ENCODE measurements at regions not wholly inside any gene's neighbourhood (a gene's known extent, or its start where the extent isn't known, plus 50 kb on each side); places are given as distances from the start of the nearest gene placed in this dataset.

- intact Hi-C loops (cut with DNase I) = no loop called here
- DNase-seq (ENCODE audit: low spot score) = no peak
Observed at GRCh38 chr2:134152045-134153010, 101.5 kb upstream of the MGAT5 start.

DNA sequence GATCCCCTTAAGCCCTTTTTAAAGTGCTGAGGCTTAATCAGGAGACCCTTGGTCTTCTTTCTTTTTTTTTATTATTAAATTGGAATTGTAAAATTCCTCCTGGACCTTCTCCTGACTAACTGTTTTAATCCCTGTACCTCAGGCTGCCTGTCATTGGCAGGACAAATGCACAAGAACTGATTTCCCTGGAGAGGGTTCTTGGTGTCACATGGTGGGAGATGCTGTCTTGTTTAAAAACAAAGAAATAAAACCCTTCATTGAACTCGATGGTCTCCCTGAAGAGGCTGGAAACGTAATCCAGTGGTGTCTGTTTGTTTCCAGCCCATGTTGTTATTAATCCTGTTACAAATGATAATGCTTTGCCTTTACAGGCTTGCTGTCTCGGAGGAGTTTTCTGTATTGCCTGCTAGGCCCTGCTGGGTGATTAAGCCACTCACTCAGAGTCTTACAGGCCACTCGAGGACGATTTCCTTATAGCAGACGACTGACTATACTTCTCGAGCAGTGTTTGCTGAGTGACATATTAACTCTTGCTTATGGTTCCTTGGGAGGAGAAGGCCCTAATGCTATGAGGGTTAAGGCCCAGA is 100.5 kb upstream of the MGAT5 start:
- intact Hi-C loops (cut with DNase I) = no loop called here

GRCh38 chr2:134154246-134154645 is 99.6 kb upstream of the MGAT5 start:
- DNase-seq (ENCODE audit: low spot score) = no peak
- intact Hi-C loops (cut with DNase I) = no loop called here

More for the DNA sequence above, 100.5 kb upstream of the MGAT5 start:
- DNase-seq (ENCODE audit: low spot score) = no peak

GRCh38 chr2:134155134-134155533 is 98.7 kb upstream of the MGAT5 start:
- no peak for DNase-seq (ENCODE audit: low spot score)
- intact Hi-C loops (cut with DNase I) = no loop called here

GRCh38 chr2:134158295-134158694 is 95.6 kb upstream of the MGAT5 start:
- no peak for DNase-seq (ENCODE audit: low spot score)
- intact Hi-C loops (cut with DNase I) = no loop called here

- intact Hi-C loops (cut with DNase I) = no loop called here
- DNase-seq (ENCODE audit: low spot score) = peak; percentile 86
Observed at GRCh38 chr2:134161170-134161547, 92.7 kb upstream of the MGAT5 start.

- DNase-seq (ENCODE audit: low spot score) = no peak
- intact Hi-C loops (cut with DNase I) = no loop called here
Observed at GRCh38 chr2:134163336-134163735, 90.5 kb upstream of the MGAT5 start.

DNA sequence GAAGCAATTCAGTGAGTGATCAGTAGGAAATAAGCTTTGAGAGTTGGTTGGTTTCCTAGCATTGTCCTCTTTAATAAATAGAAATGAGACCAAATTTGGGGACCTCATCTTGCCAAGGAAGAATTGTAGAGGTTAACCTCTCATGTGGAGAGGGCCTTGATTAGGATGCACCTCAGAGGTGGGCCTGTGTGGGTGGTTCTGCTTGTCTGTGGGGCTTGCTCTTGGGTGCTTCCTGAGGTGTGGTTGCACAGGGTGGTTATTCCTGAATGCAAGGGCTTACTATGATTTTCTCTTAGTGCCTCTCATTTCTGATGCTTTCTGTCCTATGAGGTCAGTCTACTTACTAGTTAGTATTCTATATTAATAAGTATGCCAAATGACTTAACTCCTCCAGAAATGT is 89.6 kb upstream of the MGAT5 start:
- DNase-seq (ENCODE audit: low spot score) = no peak
- intact Hi-C loops (cut with DNase I) = no loop called here

DNA sequence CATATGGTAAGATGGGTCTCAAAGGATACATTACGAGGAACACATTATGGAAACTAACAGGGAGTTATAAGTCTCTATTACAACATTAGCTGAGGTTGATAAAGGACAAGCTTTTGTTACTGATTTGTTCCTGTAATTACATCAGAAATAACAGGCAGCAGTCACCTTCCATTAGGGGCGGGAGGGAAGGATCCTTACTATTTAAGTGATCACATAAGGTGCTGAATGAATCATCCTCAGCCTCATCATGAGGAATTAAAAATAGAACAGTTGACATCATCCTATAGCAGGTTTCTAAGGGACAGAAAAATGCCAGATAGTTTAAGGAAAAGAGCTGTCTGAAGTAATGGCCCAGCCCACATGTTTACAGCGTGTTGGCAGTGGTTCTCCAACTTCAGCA is 86.9 kb upstream of the MGAT5 start:
- no peak for DNase-seq (ENCODE audit: low spot score)
- intact Hi-C loops (cut with DNase I) = no loop called here

- intact Hi-C loops (cut with DNase I) = loop anchor here (5.0 kb wide), 1 partner anchor 47 kb away; no protein-coding TSS in a partner anchor
Observed at GRCh38 chr2:134169788-134170187, 84.1 kb upstream of the MGAT5 start.

DNA sequence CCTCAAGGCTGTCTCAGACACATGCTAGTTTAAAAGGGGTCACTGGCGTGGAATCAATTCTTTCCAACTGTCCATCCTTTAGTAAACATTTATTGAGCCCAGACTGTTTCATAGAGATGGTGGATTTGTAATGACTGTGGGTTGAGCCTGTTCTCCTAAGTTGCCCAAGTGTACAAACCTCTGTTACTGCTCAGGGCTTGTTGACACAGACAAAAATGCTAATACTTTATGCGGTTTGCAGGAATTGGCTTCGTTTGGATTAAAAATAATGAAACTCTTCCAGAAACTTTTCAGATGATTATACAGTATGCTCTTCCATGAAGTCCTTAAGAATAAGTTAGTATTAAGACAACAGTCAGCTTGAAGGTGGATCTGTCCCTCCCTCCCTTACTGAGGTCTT is 83.6 kb upstream of the MGAT5 start:
- intact Hi-C loops (cut with DNase I) = loop anchor here (5.0 kb wide), 1 partner anchor 48 kb away; no protein-coding TSS in a partner anchor

More at GRCh38 chr2:134169788-134170187, 84.1 kb upstream of the MGAT5 start:
- DNase-seq (ENCODE audit: low spot score) = no peak

GRCh38 chr2:134170700-134171099 is 83.2 kb upstream of the MGAT5 start:
- no peak for DNase-seq (ENCODE audit: low spot score)
- intact Hi-C loops (cut with DNase I) = loop anchor here (5.0 kb wide), 1 partner anchor 48 kb away; no protein-coding TSS in a partner anchor

More for the DNA sequence above, 83.6 kb upstream of the MGAT5 start:
- DNase-seq (ENCODE audit: low spot score) = no peak

- intact Hi-C loops (cut with DNase I) = loop anchor here (1.0 to 5.0 kb wide), 2 partner anchors 33 to 51 kb away; no protein-coding TSS in a partner anchor
- no peak for DNase-seq (ENCODE audit: low spot score)
Observed at GRCh38 chr2:134173338-134174016, 80.4 kb upstream of the MGAT5 start.

DNA sequence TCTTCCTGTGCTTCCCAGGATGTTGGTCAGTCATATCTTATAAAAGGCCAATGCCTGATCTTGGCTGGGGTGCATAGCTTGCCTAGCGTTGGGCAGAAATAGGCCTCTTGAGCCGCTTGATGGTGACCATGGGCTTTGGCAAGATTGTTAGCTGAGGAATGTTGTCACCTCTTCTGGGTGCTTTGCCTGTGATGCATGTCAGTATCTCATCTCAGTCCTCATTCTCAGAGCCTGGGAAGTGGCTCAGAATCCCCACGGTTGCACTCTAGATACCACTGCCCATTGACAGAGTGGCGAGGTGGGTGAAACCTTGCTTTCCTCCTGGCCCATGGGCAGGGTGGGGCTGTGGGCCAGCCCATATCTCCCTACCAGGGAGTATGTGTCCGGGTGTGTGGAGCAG is 79.2 kb upstream of the MGAT5 start:
- intact Hi-C loops (cut with DNase I) = loop anchor here (5.0 kb wide), 1 partner anchor 52 kb away; no protein-coding TSS in a partner anchor
- DNase-seq (ENCODE audit: low spot score) = no peak

DNA sequence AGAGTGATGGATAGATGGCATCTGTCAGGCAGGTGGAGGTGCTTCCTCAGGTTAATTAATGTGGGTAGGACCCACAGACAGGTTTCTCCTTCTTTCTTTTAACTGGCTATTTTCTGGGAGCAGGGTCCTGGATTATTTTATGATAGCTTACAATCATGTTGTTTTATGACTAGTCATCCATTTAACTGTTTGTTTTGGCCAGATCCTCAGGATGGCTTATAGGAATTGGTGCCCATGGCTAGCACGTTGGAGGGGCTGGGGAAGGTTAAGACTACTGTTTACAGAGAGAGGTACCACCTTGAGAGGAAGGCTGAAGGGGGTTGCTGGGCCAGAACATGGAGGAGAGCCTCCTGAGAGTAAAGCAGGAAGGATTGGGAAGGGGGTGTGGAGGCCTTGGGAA is 78.0 kb upstream of the MGAT5 start:
- no peak for DNase-seq (ENCODE audit: low spot score)
- intact Hi-C loops (cut with DNase I) = no loop called here

- intact Hi-C loops (cut with DNase I) = no loop called here
- no peak for DNase-seq (ENCODE audit: low spot score)
Observed at GRCh38 chr2:134177351-134177931, 76.4 kb upstream of the MGAT5 start.

- intact Hi-C loops (cut with DNase I) = no loop called here
- no peak for DNase-seq (ENCODE audit: low spot score)
Observed at GRCh38 chr2:134178138-134178877, 75.6 kb upstream of the MGAT5 start.

- DNase-seq (ENCODE audit: low spot score) = no peak
- intact Hi-C loops (cut with DNase I) = no loop called here
Observed at GRCh38 chr2:134181219-134181618, 72.7 kb upstream of the MGAT5 start.

- intact Hi-C loops (cut with DNase I) = no loop called here
- DNase-seq (ENCODE audit: low spot score) = no peak
Observed at GRCh38 chr2:134183679-134184078, 70.2 kb upstream of the MGAT5 start.

Measured in cardiac septum (tissue), 1 donor.